HG03064 (cell line): ENCODE measurements at regions not wholly inside any gene's neighbourhood (a gene's known extent, or its start where the extent isn't known, plus 50 kb on each side); places are given as distances from the start of the nearest gene placed in this dataset.

Experiments used
- ATAC-seq: cut with Tn5 transposase; IDR thresholded peaks from one replicate; pipeline ENCODE4 v1.9.1; 2021; ENCODE audit warnings: low read depth; ENCODE audit not compliant: unreplicated experiment

DNA sequence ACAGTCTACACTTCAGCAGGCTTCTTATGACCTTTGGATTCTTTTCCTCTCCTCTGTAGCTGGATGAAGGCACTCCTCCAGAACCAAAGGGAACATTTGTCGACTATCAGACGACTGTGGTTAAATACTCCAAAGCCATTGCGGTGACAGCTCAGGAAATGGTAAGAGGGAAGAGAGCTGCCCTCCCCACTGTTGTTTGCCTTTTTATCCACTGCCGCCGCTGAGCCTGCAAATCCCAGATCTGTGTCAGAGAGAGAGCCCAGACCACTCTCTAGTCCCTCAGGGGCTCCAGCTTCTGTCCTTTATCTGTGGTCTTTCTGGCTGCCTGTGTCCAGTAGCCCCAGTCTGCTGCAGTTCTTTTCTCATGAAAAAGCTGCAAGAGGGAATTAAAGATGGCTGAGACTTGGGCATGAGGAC, 261.5 kb upstream of the TPM1 start:
- no peak for ATAC-seq

DNA sequence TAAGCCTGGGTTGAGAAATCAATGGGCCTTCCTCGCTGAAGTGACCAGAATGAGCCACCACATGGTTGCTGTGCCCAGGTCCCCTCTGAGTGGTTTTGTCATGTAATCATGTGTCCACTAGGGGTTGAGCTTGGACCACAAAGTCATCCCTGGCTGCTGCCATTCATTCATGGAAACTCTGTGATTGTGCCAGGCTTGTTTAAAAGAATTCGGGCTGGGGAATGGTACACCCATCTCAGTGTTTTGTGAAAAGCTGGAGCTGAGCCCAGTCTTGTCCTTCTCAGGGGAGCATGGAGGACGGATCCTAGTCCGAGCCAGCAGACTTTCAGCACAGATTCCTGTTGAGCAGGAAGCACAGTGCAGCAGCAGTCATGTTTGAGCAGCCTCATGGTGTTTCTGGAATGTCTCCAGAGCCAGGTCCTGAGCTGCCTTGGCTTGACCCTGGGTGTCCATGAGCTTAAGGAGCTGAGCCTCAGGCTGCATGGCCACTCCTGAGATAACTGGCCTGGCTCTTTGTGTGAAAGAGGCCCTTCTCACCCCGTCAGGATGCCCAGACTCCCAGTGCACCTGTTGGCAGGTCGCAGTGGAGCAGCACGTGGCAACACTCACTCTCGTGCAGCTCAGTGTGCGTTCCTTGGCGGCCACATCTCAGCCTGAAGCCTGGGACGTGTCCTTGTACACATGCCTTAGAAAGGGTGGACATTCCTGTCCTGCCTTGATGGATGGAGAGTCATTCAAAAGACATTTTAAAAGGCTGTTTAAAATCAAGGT, 260.3 kb upstream of the TPM1 start:
- no peak for ATAC-seq

DNA sequence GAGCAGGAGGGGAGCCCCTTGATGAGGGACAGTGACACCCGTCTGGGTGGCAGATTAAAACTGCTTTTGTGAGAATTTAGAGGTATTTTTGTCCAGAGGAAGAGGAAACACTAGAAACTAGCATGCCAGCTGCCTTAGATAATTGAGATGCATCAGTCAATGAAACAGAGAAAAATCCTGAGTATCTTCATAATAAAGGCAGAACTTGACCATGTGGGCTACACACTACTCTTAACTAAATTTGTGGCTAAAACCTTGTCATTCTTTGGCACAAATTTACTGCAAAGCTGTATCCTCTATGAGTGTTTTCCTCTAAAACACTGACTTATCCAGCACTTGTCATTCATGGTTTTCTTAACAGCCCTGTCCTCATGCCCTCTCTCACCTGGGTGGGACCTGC, 259.7 kb upstream of the TPM1 start:
- ATAC-seq: no peak

DNA sequence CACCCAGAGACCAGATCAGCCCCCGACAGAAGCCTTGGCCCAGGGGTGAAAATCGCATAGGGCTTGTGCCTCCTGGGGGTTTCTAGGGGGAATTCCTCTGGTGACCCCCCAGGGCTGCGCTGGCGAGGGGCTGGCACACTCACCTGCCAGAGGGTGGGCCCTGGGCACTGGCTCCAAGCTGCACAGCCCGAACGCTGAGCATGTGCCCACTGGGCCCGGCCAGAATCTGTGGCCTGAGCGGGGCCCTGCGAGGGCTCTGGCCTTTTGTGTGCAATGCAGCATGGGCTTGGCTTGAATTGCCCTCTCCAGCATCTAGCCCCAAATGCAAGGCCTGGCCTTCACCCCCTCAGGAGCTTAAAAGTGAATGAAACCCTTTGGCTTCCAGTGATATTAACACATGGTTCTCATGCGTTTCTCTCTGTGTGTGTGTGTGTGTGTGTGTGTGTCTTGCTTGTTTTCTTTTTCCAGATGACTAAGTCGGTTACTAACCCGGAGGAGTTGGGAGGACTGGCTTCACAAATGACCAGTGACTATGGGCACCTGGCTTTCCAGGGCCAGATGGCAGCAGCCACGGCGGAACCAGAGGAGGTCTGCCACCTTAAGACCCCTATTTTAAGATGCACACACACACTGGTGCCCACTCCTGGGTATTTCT, 259.1 kb upstream of the TPM1 start:
- no peak for ATAC-seq

DNA sequence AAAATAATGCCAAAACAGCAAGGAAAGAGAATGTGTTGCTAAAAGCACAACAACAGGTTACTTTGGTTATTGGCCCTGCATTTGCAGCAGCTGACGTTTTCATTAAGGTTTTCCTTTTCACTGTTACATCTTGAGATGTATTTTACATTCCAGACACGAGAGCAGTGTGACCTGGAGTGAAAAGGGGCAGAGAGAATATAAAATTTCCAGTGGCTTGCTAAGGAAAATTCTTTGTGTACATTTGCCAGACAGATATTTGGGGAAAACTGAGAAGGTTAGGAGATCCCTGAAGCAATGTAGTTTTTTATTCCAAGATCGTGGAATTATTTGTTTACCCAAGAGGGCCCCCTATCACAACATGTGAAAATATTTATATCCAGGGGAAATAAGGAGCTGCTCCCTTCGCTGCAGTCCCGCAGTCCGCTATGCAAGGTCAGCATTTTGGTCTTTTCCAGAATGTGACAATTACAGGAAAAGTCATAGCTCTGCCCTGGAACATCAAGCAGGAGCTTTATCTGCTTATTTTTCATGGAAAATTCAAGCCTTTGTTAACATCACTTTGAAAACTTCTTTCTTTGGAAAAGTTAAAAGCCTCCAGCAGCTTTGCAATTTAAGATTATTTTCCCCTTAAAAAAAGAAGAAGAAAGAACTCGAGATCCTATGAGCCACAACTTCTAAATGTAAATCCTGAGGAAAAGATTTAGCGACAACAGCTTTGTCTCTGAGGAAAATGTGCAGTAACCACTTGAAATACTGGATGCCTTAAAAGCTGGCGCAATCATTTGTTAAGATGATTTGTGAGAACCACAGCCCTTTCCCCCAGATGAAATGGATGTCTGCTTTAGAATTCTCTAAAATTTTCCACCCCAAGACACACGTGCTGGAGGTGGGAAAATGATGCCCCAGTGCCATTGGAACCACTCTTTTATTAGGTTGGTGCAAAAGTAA, 256.4 kb upstream of the TPM1 start:
- no peak for ATAC-seq

DNA sequence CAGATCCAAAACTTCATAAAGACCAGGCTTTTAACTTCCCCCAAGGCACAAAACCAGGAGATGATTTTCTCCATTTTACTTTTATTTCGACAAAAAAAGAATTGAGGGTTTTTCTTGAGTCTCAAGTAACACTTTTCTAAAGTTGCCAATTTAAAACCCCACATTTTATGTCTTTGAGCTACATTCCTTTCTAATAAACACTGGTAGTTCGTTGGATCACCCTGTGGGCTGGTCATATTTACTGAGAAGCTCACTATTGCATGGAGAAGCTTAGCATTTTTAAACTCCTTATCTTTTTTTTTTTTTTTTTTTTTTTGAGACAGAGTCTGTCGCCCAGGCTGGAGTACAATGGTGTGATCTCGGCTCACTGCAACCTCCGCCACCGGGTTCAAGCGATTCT, 255.1 kb upstream of the TPM1 start:
- no peak for ATAC-seq

DNA sequence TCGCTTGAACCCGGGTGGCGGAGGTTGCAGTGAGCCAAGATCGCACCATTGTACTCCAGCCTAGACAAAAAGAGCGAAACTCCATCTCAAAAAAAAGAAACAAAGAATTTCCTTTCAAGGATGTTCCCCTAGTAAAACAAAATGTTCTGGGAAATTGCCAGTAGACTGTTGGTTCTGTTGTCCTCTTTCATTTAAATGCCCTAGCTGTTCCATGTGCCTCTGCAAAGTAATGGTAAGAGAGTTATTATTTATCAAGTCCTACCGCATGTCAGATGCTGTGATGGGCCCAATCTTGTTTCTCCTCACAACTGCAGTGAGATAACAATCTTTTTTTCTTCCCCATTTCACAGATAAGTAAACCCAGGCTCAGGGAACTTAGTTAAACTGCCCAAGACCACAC, 254.3 kb upstream of the TPM1 start:
- no peak for ATAC-seq

DNA sequence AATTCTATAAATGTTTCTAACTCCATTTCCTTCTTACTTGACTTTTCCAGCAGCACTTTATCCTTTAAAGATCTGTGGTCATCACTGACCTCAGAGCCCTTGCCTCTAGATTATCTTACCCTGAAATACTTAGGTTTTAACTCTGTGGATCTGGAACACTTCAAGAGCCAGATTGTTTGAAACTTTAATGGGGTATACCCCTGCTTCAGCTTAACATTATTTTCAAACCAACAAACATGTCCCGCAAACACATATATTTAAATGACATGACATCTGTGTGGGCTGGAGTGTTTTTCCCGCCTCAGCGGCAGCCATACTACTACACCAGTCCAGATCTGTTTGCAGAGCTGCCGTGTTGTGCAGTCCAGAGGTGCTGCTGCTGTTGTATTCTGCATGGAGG, 252.0 kb upstream of the TPM1 start:
- no peak for ATAC-seq

DNA sequence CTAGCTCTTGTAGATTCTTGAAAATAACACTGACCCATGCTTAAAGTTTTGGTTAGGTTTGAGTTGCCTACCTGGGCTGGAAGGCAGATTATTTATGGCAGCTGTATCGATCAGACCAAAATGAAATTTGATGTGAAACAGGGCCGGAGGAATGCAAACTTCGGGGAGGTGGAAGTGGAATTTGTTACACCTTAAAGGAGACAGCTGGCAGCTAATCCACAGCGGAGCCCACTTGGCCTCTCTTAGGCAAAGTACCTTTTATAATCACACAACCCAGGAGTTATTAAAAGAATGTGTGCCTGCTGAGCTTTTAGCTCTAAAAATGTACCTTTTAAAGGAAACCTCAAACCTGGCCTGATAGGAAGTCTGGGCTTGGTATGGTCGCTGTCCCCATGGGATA, 250.9 kb upstream of the TPM1 start:
- ATAC-seq: no peak

DNA sequence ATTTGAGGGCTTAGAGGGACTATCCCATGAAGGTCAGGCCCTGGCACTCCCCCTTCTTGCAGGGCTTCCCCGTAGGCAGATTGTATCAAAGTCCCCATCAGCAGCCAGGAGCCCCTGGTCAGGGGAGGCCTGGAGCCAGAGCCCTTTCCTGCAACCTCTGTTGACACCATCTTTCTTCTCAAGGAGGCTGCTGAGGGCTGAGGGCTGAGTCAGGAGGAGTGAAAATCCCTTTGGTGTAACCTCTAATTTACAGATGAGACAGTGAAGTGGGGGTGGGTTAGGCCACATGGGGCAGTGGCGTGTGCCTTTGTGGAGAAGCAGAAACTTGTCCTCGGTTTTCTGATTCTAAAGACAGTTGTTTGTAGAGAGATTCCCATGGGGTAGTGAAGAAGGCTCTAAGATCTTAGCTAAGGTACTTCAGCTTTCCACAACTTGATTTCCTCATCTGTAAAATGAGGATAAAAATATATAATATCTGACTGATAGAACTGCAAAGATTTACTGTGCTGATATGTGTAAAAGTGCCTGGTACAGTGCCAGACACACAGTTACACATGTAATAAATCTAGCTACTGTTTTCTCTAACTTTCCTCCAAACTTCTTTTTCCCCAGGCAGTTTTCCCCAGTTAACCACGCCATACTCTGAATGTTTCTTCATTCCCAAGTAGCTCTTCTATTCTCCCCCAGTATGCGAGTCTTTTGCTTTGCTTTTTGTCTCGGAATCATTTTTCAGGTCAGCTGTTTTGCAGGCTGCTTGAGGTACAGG, 249.4 kb upstream of the TPM1 start:
- no peak for ATAC-seq

DNA sequence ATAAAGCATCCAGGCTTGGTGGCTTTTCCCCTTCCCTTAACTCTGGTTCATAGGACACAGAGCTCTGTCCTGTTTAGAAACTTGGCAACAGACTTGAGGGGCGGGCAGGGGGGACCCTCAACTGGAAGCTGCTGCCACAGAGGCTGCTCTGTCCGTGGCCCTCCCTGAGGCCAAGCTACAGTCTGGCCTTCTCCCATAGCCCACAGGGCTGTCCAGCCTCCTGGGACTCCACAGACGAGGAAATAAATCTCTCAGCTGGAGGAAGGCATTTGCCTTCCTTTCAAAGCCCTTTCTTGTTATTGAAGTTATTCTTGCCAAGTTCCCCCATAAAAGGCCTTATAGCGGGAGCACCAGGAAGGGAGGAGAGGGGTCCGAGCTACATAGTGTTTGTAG, 248.8 kb upstream of the TPM1 start:
- ATAC-seq: no peak

DNA sequence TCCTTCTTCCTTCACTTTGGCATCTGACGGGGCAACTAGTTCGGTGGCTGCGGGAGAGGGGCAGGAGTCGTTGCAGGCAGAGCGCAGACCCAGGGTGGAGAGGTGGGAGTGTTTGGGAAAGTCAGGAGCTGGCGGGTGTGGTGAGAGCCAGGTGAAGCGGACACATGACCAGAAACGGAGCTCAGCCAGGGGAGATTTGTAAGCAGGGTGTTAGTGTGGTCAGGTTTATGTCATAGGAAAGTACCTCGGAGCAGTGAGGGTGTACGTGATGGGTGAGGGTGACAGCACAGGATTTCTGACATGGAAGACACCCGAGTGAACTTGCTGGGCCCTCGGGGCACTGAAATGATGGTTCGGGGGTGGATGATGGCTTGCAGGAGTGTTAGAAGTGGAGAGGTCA, 247.4 kb upstream of the TPM1 start:
- ATAC-seq: no peak

DNA sequence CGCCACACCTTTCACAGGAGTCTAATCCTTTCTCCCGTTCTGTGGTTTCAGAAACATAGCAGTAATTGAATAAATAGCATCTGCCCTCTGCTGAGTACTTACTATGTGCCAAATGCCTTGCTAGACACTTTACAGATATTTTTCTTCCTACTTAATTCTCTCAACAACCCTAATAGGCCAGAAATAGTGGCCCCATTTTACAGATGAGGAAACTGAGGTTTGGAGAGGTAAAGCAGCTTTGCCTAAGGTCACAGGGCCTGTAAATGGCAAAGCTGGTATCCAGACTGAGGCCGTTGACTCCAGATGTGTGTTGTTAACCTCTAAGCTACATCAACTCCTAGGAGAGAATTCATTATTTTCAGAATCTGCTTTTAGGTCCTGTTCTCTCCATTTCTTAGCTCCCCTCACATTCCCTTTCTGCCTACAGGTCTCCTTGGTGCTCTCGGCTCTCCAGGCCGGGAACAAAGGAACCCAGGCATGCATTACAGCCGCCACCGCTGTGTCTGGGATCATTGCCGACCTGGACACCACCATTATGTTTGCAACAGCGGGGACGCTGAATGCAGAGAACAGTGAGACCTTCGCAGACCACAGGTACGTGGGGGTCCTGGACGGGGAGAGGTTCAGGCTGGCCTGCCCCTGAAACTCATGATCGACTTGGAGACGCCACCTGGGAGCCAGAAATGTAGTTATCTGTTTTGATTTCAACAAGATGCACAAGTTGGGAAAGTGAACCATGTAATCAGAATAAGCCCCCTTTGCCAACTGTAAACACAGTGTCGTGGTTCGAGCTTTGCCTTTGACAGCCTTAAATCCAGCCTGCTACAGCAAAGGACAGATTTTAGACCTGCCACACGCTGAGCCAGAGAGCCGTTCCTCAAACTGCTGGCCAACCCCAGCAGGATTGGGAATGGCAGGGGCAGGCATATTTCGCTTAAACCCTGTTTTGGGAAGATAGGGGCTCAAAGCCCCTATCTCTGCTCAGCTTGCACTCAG, 246.5 kb upstream of the TPM1 start:
- ATAC-seq: no peak

DNA sequence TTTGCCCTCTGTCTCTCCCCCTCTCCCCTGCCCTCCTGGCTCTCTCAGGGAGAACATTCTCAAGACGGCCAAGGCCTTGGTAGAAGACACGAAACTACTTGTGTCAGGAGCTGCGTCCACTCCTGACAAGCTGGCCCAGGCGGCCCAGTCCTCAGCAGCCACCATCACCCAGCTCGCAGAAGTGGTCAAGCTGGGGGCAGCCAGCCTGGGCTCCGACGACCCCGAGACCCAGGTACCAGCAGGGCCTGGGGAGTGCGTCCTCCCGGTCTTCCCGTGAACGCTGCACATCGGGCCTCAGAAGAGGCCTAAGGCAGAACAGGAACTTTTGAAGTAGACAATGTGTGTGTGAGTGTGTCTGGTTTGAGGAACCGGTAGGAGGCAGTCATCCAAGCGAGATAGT, 245.4 kb upstream of the TPM1 start:
- ATAC-seq: no peak

DNA sequence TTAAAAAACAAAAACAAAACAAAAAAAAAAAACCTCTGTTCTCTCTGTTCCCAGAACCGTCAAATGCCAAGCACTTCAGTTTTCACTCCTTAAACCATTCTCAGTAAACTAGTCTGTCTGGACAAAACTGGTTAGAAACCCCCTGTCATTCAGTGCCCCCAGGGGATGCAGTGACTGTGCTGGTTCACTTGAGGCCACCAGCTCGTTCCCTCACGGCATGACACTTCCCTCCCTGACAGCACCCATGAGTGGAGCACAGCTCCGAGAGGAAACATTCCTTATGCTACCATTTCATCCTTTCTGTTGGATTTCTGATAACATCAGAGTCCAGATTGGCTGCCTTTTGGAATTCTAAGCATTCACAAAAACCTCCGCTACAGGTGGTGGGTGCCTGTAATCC, 244.0 kb upstream of the TPM1 start:
- no peak for ATAC-seq

DNA sequence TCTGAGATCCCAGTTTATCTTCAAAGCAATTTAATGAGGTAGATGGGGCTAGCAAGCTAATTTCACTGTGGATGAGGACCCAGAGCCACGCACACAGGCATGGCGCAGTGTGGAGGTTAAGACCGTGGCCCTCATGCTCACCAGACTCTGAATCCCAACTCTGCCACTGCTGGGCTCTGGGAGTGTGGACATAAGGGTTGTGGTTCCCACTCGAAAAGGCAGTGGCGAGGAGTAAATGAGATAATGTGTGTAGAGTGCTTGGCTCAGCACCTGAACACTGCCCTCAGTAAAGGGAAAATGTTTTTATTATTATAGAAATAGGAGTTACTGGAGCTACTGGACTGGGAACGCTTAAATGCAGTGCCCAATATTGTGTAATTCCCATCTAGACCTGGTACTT, 243.5 kb upstream of the TPM1 start:
- no peak for ATAC-seq

DNA sequence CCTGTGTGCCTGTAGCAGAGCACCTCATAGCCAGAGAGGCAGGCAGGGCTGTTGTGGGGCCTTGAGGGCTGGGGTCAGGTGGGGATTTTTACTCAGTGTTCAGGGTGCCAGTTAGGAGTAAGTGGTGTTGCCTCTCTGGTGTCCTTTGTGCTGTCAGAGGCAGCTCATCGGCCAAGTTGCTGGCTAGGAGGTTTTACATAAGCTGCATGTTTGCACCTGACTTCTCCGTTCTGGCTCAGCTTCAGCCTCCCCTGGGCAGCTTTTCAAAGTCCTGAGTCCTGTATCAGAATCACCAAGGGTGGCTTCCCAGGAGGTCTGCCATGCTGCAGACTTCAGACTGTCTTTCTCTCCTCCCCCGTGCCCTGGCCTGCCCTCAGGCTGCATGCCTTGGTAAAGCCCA, 242.6 kb upstream of the TPM1 start:
- ATAC-seq: no peak

DNA sequence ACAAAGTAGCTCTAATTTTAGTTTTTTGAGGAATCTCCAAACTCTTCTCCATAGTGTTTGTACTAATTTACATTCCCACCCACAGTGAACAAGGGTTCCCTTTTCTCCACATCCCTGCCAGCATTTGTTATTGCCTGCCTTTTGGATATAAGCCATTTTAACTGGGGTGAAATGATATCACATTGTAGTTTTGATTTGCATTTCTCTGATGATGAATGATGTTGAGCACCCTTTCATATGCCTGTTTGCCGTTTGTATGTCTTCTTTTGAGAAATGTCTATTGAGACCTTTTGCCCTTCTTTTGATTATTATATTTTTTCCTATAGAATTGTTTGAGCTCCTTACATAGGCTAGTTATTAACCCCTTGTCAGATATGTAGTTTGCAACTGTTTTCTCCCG, 239.9 kb upstream of the TPM1 start:
- ATAC-seq: no peak

DNA sequence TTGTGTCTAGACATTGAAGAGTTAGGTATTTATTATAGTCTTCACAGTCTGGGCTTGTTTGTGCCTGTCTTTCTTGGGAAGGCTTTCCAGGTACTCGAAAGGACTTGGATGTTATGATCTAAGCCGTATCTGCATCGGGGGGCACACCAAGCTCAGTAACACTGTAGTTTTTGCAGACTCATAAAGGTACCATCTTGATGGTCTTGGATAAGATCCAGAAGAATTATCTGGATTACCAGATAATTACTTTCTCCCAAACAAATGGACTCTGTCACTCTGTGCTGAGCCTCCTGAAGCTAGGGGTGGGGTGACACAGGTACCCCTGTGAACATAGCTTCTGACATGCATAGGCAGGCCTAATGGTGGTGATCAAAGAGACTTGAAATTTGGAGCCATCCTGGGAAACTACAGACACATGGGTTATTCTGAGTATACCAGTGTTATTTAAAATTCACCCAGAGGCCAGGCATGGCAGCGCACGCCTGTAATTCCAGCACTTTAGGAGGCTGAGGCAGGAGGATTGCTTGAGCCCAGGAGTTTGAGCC, 238.6 kb upstream of the TPM1 start:
- no peak for ATAC-seq
